ENCODE measurements at regions not wholly inside any gene's neighbourhood (a gene's known extent, or its start where the extent isn't known, plus 50 kb on each side); places are given as distances from the start of the nearest gene placed in this dataset.
"Not testable (repeated sequence)": the region's sequence is repeated elsewhere in the genome, so short reads cannot be mapped to it uniquely, and the experiment has no call there.

- H3K27ac ChIP-seq (ENCODE audit: extremely low read depth, low read depth, low read length); POLR2A ChIA-PET; H3K4me3 ChIP-seq (ENCODE audit: low read depth, low read length); H3K4me1 ChIP-seq (ENCODE audit: control insufficient read depth, insufficient read depth, low read length); CTCF ChIA-PET; H3K36me3 ChIP-seq (ENCODE audit: control insufficient read depth in 2 of 2, insufficient read depth in 1 of 2, low read length in 2 of 2); H3K9me3 ChIP-seq (ENCODE audit: control insufficient read depth, insufficient read depth, low read depth, low read length): not testable (repeated sequence)
Measured at GRCh38 chr21:10005791-10006190, 515.6 kb upstream of the TPTE start.

- H3K4me1 ChIP-seq (ENCODE audit: control insufficient read depth, insufficient read depth, low read length); CTCF ChIA-PET; H3K27ac ChIP-seq (ENCODE audit: extremely low read depth, low read depth, low read length); H3K36me3 ChIP-seq (ENCODE audit: control insufficient read depth in 2 of 2, insufficient read depth in 1 of 2, low read length in 2 of 2); H3K4me3 ChIP-seq (ENCODE audit: low read depth, low read length); H3K9me3 ChIP-seq (ENCODE audit: control insufficient read depth, insufficient read depth, low read depth, low read length); POLR2A ChIA-PET: not testable (repeated sequence)
Measured at GRCh38 chr21:10016991-10017390, 504.4 kb upstream of the TPTE start.

GRCh38 chr21:10017757-10018156 lies 503.6 kb upstream of the TPTE start:
- POLR2A ChIA-PET; H3K4me3 ChIP-seq (ENCODE audit: low read depth, low read length); H3K4me1 ChIP-seq (ENCODE audit: control insufficient read depth, insufficient read depth, low read length); CTCF ChIA-PET; H3K27ac ChIP-seq (ENCODE audit: extremely low read depth, low read depth, low read length); H3K36me3 ChIP-seq (ENCODE audit: control insufficient read depth in 2 of 2, insufficient read depth in 1 of 2, low read length in 2 of 2); H3K9me3 ChIP-seq (ENCODE audit: control insufficient read depth, insufficient read depth, low read depth, low read length): not testable (repeated sequence)

- H3K4me1 ChIP-seq (ENCODE audit: control insufficient read depth, insufficient read depth, low read length); H3K27ac ChIP-seq (ENCODE audit: extremely low read depth, low read depth, low read length); CTCF ChIA-PET; H3K9me3 ChIP-seq (ENCODE audit: control insufficient read depth, insufficient read depth, low read depth, low read length); H3K4me3 ChIP-seq (ENCODE audit: low read depth, low read length); H3K36me3 ChIP-seq (ENCODE audit: control insufficient read depth in 2 of 2, insufficient read depth in 1 of 2, low read length in 2 of 2); POLR2A ChIA-PET: not testable (repeated sequence)
Measured at GRCh38 chr21:10021462-10021861, 499.9 kb upstream of the TPTE start.

- H3K4me3 ChIP-seq (ENCODE audit: low read depth, low read length); H3K9me3 ChIP-seq (ENCODE audit: control insufficient read depth, insufficient read depth, low read depth, low read length); H3K27ac ChIP-seq (ENCODE audit: extremely low read depth, low read depth, low read length); H3K36me3 ChIP-seq (ENCODE audit: control insufficient read depth in 2 of 2, insufficient read depth in 1 of 2, low read length in 2 of 2); POLR2A ChIA-PET; CTCF ChIA-PET; H3K4me1 ChIP-seq (ENCODE audit: control insufficient read depth, insufficient read depth, low read length): not testable (repeated sequence)
Measured at GRCh38 chr21:10022745-10023144, 498.6 kb upstream of the TPTE start.
